Osteocyte (in vitro differentiated cells): ENCODE measurements at regions not wholly inside any gene's neighbourhood (a gene's known extent, or its start where the extent isn't known, plus 50 kb on each side); places are given as distances from the start of the nearest gene placed in this dataset.
A peak's percentile ranks its signal among the peaks of the same experiment; 100 is the strongest.

Source experiments
- DNase-seq: peaks from one replicate; pipeline ENCODE4 v3.0.0; 2021; ENCODE audit warnings: mixed read lengths; ENCODE audit not compliant: unreplicated experiment; ENCODE audit errors: extremely low spot score
- H3K27ac Mint-ChIP-seq: one replicate; pipeline ENCODE4 v1.8.0; 2021; ENCODE audit warnings: mild to moderate bottlenecking, mixed read lengths; ENCODE audit not compliant: unreplicated experiment
- H3K27me3 Mint-ChIP-seq: one replicate; pipeline ENCODE4 v1.8.0; 2021; ENCODE audit warnings: mixed read lengths; ENCODE audit not compliant: unreplicated experiment
- H3K36me3 Mint-ChIP-seq: one replicate; pipeline ENCODE4 v1.8.0; 2021; ENCODE audit warnings: mixed read lengths; ENCODE audit not compliant: unreplicated experiment
- H3K4me1 Mint-ChIP-seq: one replicate; pipeline ENCODE4 v1.8.0; 2021; ENCODE audit warnings: mixed read lengths; ENCODE audit not compliant: unreplicated experiment
- H3K4me3 Mint-ChIP-seq: one replicate; pipeline ENCODE4 v1.8.0; 2021; ENCODE audit warnings: mild to moderate bottlenecking, moderate library complexity, mixed read lengths; ENCODE audit not compliant: unreplicated experiment
- H3K9me3 Mint-ChIP-seq: one replicate; pipeline ENCODE4 v1.8.0; 2021; ENCODE audit warnings: mixed read lengths; ENCODE audit not compliant: unreplicated experiment
- CTCF ChIP-seq: fragments of 200-600 bp; sonication (generic); IDR thresholded peaks from 2 replicates; pipeline ENCODE4 v1.5.0; 2021; ENCODE audit warnings: antibody characterized with exemption, mild to moderate bottlenecking, moderate library complexity

- no peak overlapping the region for H3K4me3 Mint-ChIP-seq
- DNase-seq, result no peak
- H3K27me3 Mint-ChIP-seq, result no peaks in the 10 kb centered on the region
- H3K27ac Mint-ChIP-seq, result no peak overlapping the region
- TF ChIP-seq CTCF, result no peak
- H3K4me1 Mint-ChIP-seq, result no peaks in the 10 kb centered on the region
- no peaks in the 10 kb centered on the region for H3K36me3 Mint-ChIP-seq
- H3K9me3 Mint-ChIP-seq, result no peaks in the 10 kb centered on the region
Observed at GRCh38 chr15:98331676-98332075, 316.7 kb upstream of the IGF1R start.

GRCh38 chr15:98333251-98333650, 315.1 kb upstream of the IGF1R start:
- no peaks in the 10 kb centered on the region for H3K4me1 Mint-ChIP-seq
- no peak overlapping the region for H3K4me3 Mint-ChIP-seq
- H3K27ac Mint-ChIP-seq, result no peak overlapping the region
- no peaks in the 10 kb centered on the region for H3K27me3 Mint-ChIP-seq
- no peaks in the 10 kb centered on the region for H3K36me3 Mint-ChIP-seq
- no peaks in the 10 kb centered on the region for H3K9me3 Mint-ChIP-seq
- no peak for TF ChIP-seq CTCF
- no peak for DNase-seq

GRCh38 chr15:98342911-98343310, 305.4 kb upstream of the IGF1R start:
- TF ChIP-seq CTCF, result no peak
- Mint-ChIP-seq H3K9me3 (peaks cover 4% of the 10 kb centered on the region), H3K36me3 (no peaks in the 10 kb centered on the region), H3K27me3 (peaks cover 2% of the 10 kb centered on the region), H3K27ac (no peak overlapping the region), H3K4me1 (no peaks in the 10 kb centered on the region), H3K4me3 (no peak overlapping the region)
- no peak for DNase-seq

GRCh38 chr15:98344591-98344990, 303.7 kb upstream of the IGF1R start:
- H3K4me1 Mint-ChIP-seq, result no peaks in the 10 kb centered on the region
- peaks cover 4% of the 10 kb centered on the region for H3K27me3 Mint-ChIP-seq
- DNase-seq, result no peak

GRCh38 chr15:98347001-98347400, 301.3 kb upstream of the IGF1R start:
- peak; percentile 59 for DNase-seq
- no peak for TF ChIP-seq CTCF
- H3K36me3 Mint-ChIP-seq, result no peaks in the 10 kb centered on the region
- no peaks in the 10 kb centered on the region for H3K4me1 Mint-ChIP-seq
- no peak overlapping the region for H3K27ac Mint-ChIP-seq
- H3K27me3 Mint-ChIP-seq, result peaks cover 4% of the 10 kb centered on the region
- H3K9me3 Mint-ChIP-seq, result no peaks in the 10 kb centered on the region
- no peak overlapping the region for H3K4me3 Mint-ChIP-seq

More at GRCh38 chr15:98344591-98344990, 303.7 kb upstream of the IGF1R start:
- H3K4me3 Mint-ChIP-seq, result no peak overlapping the region
- TF ChIP-seq CTCF, result no peak
- H3K27ac Mint-ChIP-seq, result no peak overlapping the region
- no peaks in the 10 kb centered on the region for H3K36me3 Mint-ChIP-seq
- H3K9me3 Mint-ChIP-seq, result peaks cover 4% of the 10 kb centered on the region
